SK-N-SH treated with all-trans-retinoic acid at 6 μM for 48 hours (cell line): ENCODE measurements at regions not wholly inside any gene's neighbourhood (a gene's known extent, or its start where the extent isn't known, plus 50 kb on each side); places are given as distances from the start of the nearest gene placed in this dataset.

Experiments used
- ATAC-seq: fragments of 200-7000 bp; cut with Tn5 transposase; 3 replicates; pipeline ENCODE4 v1.9.1; 2020; ENCODE audit warnings: mild to moderate bottlenecking, moderate library complexity
- ARNTL ChIP-seq: fragments of 450-650 bp; formaldehyde crosslinking; IDR thresholded peaks from 2 replicates; pipeline ENCODE4 v1.5.0; 2020; ENCODE audit warnings: low read depth, mild to moderate bottlenecking, moderate library complexity, borderline replicate concordance
- BACH2 ChIP-seq: fragments of 250-450 bp; sonication (Bioruptor Pico); IDR thresholded peaks from 2 replicates; pipeline ENCODE4 v1.9.0; 2021; ENCODE audit warnings: mild to moderate bottlenecking, borderline replicate concordance
- CSDC2 ChIP-seq: fragments of 250-450 bp; sonication (Bioruptor Pico); IDR thresholded peaks from 2 replicates; pipeline ENCODE4 v1.5.0; 2020; ENCODE audit warnings: mild to moderate bottlenecking, moderate library complexity
- ESRRG ChIP-seq: fragments of 250-450 bp; sonication (Bioruptor Pico); IDR thresholded peaks from 2 replicates; pipeline ENCODE4 v1.6.1; 2021; ENCODE audit warnings: mild to moderate bottlenecking
- GLIS3 ChIP-seq: fragments of 250-450 bp; sonication (Bioruptor Pico); IDR thresholded peaks from 2 replicates; pipeline ENCODE4 v1.5.0; 2020; ENCODE audit warnings: mild to moderate bottlenecking, moderate library complexity
- ISL1 ChIP-seq: fragments of 250-450 bp; sonication (Bioruptor Pico); IDR thresholded peaks from 2 replicates; pipeline ENCODE4 v2.1.2; 2022; ENCODE audit warnings: mild to moderate bottlenecking, moderate library complexity
- OSR1 ChIP-seq: fragments of 250-450 bp; sonication (Bioruptor Pico); IDR thresholded peaks from 2 replicates; pipeline ENCODE4 v1.8.0; 2022; ENCODE audit warnings: moderate library complexity, mild to moderate bottlenecking, inconsistent platforms
- PPARA ChIP-seq: fragments of 250-450 bp; sonication (Bioruptor Pico); IDR thresholded peaks from 2 replicates; pipeline ENCODE4 v1.5.0; 2020; ENCODE audit warnings: mild to moderate bottlenecking, borderline replicate concordance
- RARB ChIP-seq: fragments of 250-450 bp; sonication (Bioruptor Pico); IDR thresholded peaks from 2 replicates; pipeline ENCODE4 v1.8.0; 2021; ENCODE audit warnings: mild to moderate bottlenecking, moderate library complexity
- SNAI2 ChIP-seq: fragments of 250-450 bp; sonication (Bioruptor Pico); IDR thresholded peaks from 2 replicates; pipeline ENCODE4 v1.5.0; 2020; ENCODE audit warnings: mild to moderate bottlenecking, moderate library complexity
- TCF4 ChIP-seq: fragments of 250-450 bp; sonication (Bioruptor Pico); IDR thresholded peaks from 2 replicates; pipeline ENCODE4 v1.8.0; 2021; ENCODE audit warnings: mild to moderate bottlenecking, moderate library complexity, borderline replicate concordance
- TOX ChIP-seq: fragments of 250-450 bp; sonication (Bioruptor Pico); IDR thresholded peaks from 2 replicates; pipeline ENCODE4 v1.8.0; 2021; ENCODE audit warnings: mild to moderate bottlenecking, moderate library complexity, borderline replicate concordance
- ZFP3 ChIP-seq: fragments of 250-450 bp; sonication (Bioruptor Pico); IDR thresholded peaks from 2 replicates; pipeline ENCODE4 v1.5.0; 2020; ENCODE audit warnings: mild to moderate bottlenecking, moderate library complexity
- ZNF565 ChIP-seq: fragments of 450-650 bp; formaldehyde crosslinking; conservative IDR thresholded peaks from 2 replicates; pipeline ENCODE4 v1.5.0; 2020; ENCODE audit warnings: low read depth, mild to moderate bottlenecking, moderate library complexity
- ZNF70 ChIP-seq: fragments of 450-650 bp; formaldehyde crosslinking; IDR thresholded peaks from 2 replicates; pipeline ENCODE4 v1.5.0; 2020; ENCODE audit warnings: mild to moderate bottlenecking, moderate library complexity
- ZNF8 ChIP-seq: fragments of 450-650 bp; formaldehyde crosslinking; IDR thresholded peaks from 2 replicates; pipeline ENCODE4 v1.5.0; 2020; ENCODE audit warnings: mild to moderate bottlenecking, moderate library complexity
- TF ChIP-seq, protein P1 (sequence below): fragments of 250-450 bp; sonication (Bioruptor Pico); IDR thresholded peaks from 2 replicates; pipeline ENCODE4 v1.5.1; 2020; ENCODE audit warnings: low read depth, mild to moderate bottlenecking, moderate library complexity
- TF ChIP-seq, protein P2 (sequence below): fragments of 250-450 bp; sonication (Bioruptor Pico); IDR thresholded peaks from 2 replicates; pipeline ENCODE4 v1.5.0; 2020; ENCODE audit warnings: mild to moderate bottlenecking, moderate library complexity
- TF ChIP-seq, protein P3 (sequence below): fragments of 250-450 bp; sonication (Bioruptor Pico); IDR thresholded peaks from 2 replicates; pipeline ENCODE4 v1.5.1; 2021; ENCODE audit warnings: mild to moderate bottlenecking, moderate library complexity
- TF ChIP-seq, protein P4 (sequence below): fragments of 250-450 bp; sonication (Bioruptor Pico); IDR thresholded peaks from 2 replicates; pipeline ENCODE4 v1.8.0; 2021; ENCODE audit warnings: low read depth, mild to moderate bottlenecking, moderate library complexity, borderline replicate concordance

DNA sequence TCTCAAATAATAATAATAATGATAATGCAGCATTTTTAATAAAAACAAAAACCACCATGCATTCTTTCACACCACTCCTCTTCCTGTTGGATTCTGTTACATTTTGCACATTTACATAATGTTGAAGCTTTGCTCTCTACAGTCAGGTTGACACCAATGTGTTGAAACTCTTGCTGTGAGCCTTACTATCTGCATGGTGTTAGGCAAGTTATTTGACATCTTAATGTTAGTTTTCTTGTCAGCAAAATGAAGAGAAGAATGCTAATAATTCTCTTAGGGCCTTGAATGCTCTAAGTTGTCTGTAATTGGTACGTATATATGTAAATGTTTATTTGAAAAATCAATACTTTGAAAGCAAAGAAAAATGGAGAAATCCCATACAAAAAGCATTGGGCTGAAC is 525.5 kb upstream of the PTGER4 start:
- no peak for ATAC-seq
- TF ChIP-seq ARNTL (CRISPR knock-in tag), result no peak
- no peak for TF ChIP-seq TOX
- TF ChIP-seq, protein P1, sequence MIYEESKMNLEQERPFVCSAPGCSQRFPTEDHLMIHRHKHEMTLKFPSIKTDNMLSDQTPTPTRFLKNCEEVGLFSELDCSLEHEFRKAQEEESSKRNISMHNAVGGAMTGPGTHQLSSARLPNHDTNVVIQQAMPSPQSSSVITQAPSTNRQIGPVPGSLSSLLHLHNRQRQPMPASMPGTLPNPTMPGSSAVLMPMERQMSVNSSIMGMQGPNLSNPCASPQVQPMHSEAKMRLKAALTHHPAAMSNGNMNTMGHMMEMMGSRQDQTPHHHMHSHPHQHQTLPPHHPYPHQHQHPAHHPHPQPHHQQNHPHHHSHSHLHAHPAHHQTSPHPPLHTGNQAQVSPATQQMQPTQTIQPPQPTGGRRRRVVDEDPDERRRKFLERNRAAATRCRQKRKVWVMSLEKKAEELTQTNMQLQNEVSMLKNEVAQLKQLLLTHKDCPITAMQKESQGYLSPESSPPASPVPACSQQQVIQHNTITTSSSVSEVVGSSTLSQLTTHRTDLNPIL (CRISPR knock-in tag), result no peak
- no peak for TF ChIP-seq BACH2
- TF ChIP-seq ZNF565, result no peak
- TF ChIP-seq, protein P2, sequence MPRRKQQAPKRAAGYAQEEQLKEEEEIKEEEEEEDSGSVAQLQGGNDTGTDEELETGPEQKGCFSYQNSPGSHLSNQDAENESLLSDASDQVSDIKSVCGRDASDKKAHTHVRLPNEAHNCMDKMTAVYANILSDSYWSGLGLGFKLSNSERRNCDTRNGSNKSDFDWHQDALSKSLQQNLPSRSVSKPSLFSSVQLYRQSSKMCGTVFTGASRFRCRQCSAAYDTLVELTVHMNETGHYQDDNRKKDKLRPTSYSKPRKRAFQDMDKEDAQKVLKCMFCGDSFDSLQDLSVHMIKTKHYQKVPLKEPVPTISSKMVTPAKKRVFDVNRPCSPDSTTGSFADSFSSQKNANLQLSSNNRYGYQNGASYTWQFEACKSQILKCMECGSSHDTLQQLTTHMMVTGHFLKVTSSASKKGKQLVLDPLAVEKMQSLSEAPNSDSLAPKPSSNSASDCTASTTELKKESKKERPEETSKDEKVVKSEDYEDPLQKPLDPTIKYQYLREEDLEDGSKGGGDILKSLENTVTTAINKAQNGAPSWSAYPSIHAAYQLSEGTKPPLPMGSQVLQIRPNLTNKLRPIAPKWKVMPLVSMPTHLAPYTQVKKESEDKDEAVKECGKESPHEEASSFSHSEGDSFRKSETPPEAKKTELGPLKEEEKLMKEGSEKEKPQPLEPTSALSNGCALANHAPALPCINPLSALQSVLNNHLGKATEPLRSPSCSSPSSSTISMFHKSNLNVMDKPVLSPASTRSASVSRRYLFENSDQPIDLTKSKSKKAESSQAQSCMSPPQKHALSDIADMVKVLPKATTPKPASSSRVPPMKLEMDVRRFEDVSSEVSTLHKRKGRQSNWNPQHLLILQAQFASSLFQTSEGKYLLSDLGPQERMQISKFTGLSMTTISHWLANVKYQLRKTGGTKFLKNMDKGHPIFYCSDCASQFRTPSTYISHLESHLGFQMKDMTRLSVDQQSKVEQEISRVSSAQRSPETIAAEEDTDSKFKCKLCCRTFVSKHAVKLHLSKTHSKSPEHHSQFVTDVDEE, result no peak
- no peak for TF ChIP-seq CSDC2 (CRISPR knock-in tag)

DNA sequence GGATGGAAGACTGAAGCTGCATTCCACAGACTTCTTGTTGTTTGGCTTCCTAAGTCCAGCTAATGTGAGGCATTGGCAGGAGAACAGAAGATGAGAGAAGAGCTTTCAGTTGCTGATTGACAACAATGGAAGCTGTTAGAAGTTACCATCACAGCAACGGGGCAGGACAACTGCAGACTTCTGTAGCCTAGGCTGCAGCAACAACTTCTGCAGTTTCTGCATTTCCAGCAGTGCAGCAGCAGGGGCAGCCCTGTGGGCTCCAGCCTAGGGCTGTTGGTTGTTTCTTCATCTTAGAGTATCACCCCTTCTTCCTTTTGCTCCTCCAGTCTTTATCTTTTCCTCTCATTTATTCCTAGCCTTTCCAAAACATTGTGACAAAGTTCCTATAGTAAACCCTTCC is 528.8 kb upstream of the PTGER4 start:
- ATAC-seq, result no peak
- TF ChIP-seq ZNF565, result no peak
- no peak for TF ChIP-seq ZNF8 (CRISPR knock-in tag)
- TF ChIP-seq, protein P3, sequence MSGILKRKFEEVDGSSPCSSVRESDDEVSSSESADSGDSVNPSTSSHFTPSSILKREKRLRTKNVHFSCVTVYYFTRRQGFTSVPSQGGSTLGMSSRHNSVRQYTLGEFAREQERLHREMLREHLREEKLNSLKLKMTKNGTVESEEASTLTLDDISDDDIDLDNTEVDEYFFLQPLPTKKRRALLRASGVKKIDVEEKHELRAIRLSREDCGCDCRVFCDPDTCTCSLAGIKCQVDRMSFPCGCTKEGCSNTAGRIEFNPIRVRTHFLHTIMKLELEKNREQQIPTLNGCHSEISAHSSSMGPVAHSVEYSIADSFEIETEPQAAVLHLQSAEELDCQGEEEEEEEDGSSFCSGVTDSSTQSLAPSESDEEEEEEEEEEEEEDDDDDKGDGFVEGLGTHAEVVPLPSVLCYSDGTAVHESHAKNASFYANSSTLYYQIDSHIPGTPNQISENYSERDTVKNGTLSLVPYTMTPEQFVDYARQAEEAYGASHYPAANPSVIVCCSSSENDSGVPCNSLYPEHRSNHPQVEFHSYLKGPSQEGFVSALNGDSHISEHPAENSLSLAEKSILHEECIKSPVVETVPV (CRISPR knock-in tag), result no peak
- TF ChIP-seq BACH2, result no peak
- TF ChIP-seq GLIS3, result no peak
- TF ChIP-seq ARNTL (CRISPR knock-in tag), result no peak
- TF ChIP-seq, protein P1 (CRISPR knock-in tag), result no peak
- TF ChIP-seq ESRRG (CRISPR knock-in tag), result no peak
- no peak for TF ChIP-seq ISL1 (CRISPR knock-in tag)
- TF ChIP-seq ZFP3, result no peak
- no peak for TF ChIP-seq CSDC2 (CRISPR knock-in tag)

DNA sequence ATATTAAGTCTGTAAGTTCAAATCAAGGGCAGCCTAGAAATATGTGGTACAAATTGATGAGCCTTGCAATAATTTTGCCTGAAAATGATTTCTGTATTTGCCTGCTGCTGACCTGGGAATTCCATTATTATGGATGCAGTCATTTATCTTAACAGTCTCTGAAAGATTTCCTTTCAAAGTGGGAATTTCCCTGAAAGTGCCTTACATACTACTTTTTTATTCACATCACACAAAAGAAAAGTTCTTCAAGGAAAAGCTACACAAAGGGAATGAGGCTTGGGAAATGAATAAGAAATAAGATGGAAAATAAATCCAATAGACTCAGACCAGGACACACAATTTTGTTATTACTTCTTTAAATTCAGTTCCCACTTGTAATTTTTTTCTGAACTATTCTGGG is 537.8 kb upstream of the PTGER4 start:
- ATAC-seq, result no peak
- no peak for TF ChIP-seq PPARA (CRISPR knock-in tag)
- TF ChIP-seq, protein P1 (CRISPR knock-in tag), result no peak
- TF ChIP-seq SNAI2, result no peak
- no peak for TF ChIP-seq TOX
- no peak for TF ChIP-seq ZNF8 (CRISPR knock-in tag)
- no peak for TF ChIP-seq OSR1 (CRISPR knock-in tag)
- no peak for TF ChIP-seq RARB (CRISPR knock-in tag)
- TF ChIP-seq ZFP3, result no peak
- TF ChIP-seq ESRRG (CRISPR knock-in tag), result no peak
- TF ChIP-seq ZNF70 (CRISPR knock-in tag), result no peak
- TF ChIP-seq, protein P4, sequence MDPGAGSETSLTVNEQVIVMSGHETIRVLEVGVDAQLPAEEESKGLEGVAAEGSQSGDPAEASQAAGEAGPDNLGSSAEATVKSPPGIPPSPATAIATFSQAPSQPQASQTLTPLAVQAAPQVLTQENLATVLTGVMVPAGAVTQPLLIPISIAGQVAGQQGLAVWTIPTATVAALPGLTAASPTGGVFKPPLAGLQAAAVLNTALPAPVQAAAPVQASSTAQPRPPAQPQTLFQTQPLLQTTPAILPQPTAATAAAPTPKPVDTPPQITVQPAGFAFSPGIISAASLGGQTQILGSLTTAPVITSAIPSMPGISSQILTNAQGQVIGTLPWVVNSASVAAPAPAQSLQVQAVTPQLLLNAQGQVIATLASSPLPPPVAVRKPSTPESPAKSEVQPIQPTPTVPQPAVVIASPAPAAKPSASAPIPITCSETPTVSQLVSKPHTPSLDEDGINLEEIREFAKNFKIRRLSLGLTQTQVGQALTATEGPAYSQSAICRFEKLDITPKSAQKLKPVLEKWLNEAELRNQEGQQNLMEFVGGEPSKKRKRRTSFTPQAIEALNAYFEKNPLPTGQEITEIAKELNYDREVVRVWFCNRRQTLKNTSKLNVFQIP (CRISPR knock-in tag), result no peak
- TF ChIP-seq, protein P3 (CRISPR knock-in tag), result no peak
- TF ChIP-seq ISL1 (CRISPR knock-in tag), result no peak
- TF ChIP-seq ZNF565, result no peak
- no peak for TF ChIP-seq TCF4
- no peak for TF ChIP-seq CSDC2 (CRISPR knock-in tag)
